BE2C (cell line): ENCODE measurements at regions not wholly inside any gene's neighbourhood (a gene's known extent, or its start where the extent isn't known, plus 50 kb on each side); places are given as distances from the start of the nearest gene placed in this dataset.
A peak's percentile ranks its signal among the peaks of the same experiment; 100 is the strongest.

ENCODE experiments used
- DNase-seq: peaks from one replicate; pipeline ENCODE4 v3.0.0-alpha.2; 2020
- H3K27me3 ChIP-seq: fragments of 250-450 bp; sonication (Bioruptor Pico); 2 replicates; pipeline ENCODE4 v1.5.1; 2020; ENCODE audit warnings: mild to moderate bottlenecking
- H3K36me3 ChIP-seq: fragments of 250-450 bp; sonication (Bioruptor Pico); 2 replicates; pipeline ENCODE4 v1.5.1; 2020; ENCODE audit warnings: mild to moderate bottlenecking
- H3K4me1 ChIP-seq: fragments of 250-450 bp; sonication (Bioruptor Pico); 2 replicates; pipeline ENCODE4 v1.5.1; 2020
- H3K4me3 ChIP-seq: 2 replicates; pipeline ENCODE4 v1.5.1; 2011; ENCODE audit warnings: low read depth, low read length
- H3K9me3 ChIP-seq: fragments of 250-450 bp; sonication (Bioruptor Pico); 2 replicates; pipeline ENCODE4 v1.5.1; 2020
- TF ChIP-seq, protein P1 (sequence below): IDR thresholded peaks from 2 replicates; pipeline ENCODE4 v1.5.1; 2012; ENCODE audit warnings: mild to moderate bottlenecking, low read depth, low read length

DNA sequence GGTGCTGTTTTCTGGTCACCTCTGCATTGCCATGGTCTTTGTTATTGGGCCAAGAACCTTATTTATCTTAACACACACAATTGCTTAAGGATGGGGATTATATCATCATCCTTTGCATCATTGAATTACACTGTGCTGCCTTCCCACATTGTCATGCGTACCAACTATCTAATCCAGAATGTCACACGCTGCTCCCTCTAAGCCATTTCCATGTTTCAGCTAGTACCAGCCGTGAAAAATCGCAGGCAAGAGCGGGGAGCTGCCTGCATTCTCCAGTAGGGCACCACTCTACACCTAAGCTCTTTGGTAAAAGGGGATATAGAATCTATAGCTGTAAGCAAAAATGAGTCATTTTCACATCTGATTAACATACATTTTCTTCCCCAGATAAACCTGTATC is 277.0 kb downstream of the PRL start:
- Histone ChIP-seq H3K27me3 (no peaks in the 10 kb centered on the region), H3K4me1 (no peaks in the 10 kb centered on the region)
- TF ChIP-seq, protein P1, sequence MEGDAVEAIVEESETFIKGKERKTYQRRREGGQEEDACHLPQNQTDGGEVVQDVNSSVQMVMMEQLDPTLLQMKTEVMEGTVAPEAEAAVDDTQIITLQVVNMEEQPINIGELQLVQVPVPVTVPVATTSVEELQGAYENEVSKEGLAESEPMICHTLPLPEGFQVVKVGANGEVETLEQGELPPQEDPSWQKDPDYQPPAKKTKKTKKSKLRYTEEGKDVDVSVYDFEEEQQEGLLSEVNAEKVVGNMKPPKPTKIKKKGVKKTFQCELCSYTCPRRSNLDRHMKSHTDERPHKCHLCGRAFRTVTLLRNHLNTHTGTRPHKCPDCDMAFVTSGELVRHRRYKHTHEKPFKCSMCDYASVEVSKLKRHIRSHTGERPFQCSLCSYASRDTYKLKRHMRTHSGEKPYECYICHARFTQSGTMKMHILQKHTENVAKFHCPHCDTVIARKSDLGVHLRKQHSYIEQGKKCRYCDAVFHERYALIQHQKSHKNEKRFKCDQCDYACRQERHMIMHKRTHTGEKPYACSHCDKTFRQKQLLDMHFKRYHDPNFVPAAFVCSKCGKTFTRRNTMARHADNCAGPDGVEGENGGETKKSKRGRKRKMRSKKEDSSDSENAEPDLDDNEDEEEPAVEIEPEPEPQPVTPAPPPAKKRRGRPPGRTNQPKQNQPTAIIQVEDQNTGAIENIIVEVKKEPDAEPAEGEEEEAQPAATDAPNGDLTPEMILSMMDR: no peak

GRCh38 chr6:22020299-22021003 is 276.4 kb downstream of the PRL start:
- TF ChIP-seq, protein P1: no peak
- H3K36me3 ChIP-seq: no peaks in the 10 kb centered on the region
- H3K9me3 ChIP-seq: no peaks in the 10 kb centered on the region
- DNase-seq: no peak
- H3K4me3 ChIP-seq: no peak overlapping the region
- H3K27me3 ChIP-seq: no peaks in the 10 kb centered on the region
- peaks cover 5% of the 10 kb centered on the region for H3K4me1 ChIP-seq

More for the DNA sequence above, 277.0 kb downstream of the PRL start:
- Histone ChIP-seq H3K4me3 (no peak overlapping the region), H3K9me3 (no peaks in the 10 kb centered on the region), H3K36me3 (no peaks in the 10 kb centered on the region)
- no peak for DNase-seq

DNA sequence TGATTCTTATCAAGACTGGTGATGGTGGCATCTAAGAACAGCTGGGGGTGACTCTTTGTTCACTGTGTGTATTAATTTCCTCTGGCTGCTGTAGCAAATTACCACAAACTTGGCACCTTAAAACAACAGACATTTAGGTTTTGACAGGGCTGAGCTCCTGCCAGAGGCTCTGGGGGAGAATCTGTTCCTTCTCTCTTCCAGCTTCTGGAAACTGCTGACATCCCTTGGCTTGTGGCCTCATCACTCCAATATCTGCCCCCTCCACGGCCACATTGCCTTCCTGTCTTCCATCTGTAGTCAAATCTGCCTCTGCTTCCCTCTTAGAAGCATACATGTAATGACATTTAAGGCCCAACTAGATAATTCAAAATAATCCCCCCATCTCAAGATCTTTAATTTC is 274.9 kb downstream of the PRL start:
- DNase-seq: no peak
- TF ChIP-seq, protein P1: no peak
- Histone ChIP-seq H3K9me3 (no peaks in the 10 kb centered on the region), H3K27me3 (no peaks in the 10 kb centered on the region), H3K36me3 (no peaks in the 10 kb centered on the region), H3K4me3 (no peak overlapping the region), H3K4me1 (peaks cover 9% of the 10 kb centered on the region)

DNA sequence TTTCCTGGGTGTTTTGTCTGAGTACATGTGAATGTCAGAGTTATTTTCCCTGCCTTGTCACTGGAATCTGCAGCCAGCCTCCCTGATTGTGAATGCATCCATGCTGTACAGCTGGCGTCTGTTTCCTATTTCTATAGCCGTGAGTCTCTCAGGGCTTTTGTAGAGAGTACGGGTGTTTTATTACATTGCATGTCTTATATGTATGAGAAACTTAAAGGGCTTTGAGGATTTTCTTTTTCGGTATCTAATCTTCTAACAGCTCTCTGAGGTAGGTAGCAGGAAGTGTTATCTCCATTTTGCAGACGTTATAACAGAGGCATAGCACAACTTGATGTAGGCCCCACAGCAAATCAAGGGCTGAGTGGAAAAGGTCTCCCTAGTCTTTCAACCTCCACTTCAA is 272.9 kb downstream of the PRL start:
- TF ChIP-seq, protein P1: no peak
- H3K9me3 ChIP-seq: no peaks in the 10 kb centered on the region
- H3K27me3 ChIP-seq: no peaks in the 10 kb centered on the region
- H3K36me3 ChIP-seq: no peaks in the 10 kb centered on the region
- H3K4me3 ChIP-seq: no peak overlapping the region
- peaks cover 9% of the 10 kb centered on the region for H3K4me1 ChIP-seq
- no peak for DNase-seq

DNA sequence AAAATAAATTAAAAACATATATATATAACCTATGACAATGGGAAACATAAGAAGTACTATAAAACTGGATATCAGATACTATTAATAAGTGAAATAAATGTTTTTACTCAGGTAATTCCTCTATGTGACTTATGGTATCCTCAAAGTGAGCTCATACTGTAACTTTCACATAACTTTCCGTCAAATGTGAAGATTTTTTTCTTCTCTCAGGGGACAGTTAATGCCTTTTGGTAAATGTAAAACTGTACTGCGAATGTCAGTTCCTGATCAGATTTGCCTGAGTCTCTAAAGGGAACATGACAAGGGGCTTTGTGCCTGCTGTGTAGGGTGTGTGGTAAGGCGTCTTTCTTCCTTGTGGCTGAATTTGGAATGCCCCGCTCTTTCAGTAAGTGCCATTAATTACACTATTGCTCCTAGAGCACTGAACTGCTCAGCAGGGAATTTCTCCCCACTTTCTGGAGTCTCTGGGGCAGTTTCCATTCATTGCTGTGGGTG is 271.8 kb downstream of the PRL start:
- Histone ChIP-seq H3K36me3 (no peaks in the 10 kb centered on the region), H3K4me1 (peaks cover 9% of the 10 kb centered on the region), H3K27me3 (no peaks in the 10 kb centered on the region), H3K9me3 (no peaks in the 10 kb centered on the region), H3K4me3 (no peak overlapping the region)
- DNase-seq: no peak
- TF ChIP-seq, protein P1: no peak

DNA sequence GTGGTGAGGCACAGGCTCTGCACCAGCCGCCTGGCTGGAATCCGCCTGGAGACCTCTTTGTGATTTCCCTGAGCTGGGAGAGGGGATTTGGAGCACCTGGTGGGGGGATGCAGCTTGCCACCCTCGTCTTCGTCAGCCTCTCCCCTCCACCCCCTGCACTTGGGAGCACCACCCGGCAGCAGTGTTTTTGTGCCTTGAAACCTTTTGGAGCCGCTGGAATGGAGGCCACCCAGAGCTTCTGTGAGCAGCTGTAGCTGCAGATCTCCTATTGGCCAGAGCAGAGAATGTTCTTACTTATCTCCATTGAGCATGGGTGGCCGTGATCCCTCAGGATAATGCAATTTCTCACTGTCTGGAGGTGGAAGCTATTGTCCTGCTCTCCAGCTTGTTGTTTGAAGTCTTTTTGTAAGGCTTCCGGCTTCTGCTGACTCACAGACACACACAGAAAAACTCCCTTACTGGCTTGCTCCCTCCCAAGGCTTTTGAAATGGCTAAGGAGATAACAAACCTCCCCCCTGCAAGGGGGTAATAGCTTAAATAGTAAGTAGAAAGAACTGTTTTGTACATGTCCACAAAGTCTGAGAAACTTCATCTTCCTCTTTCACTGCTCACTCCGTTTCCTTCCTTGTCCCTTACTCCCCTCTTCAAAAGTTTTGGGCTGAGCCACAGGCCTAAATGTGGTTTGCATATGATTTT is 271.2 kb downstream of the PRL start:
- Histone ChIP-seq H3K36me3 (no peaks in the 10 kb centered on the region), H3K9me3 (no peaks in the 10 kb centered on the region), H3K4me3 (no peak overlapping the region), H3K4me1 (peaks cover 9% of the 10 kb centered on the region), H3K27me3 (no peaks in the 10 kb centered on the region)
- TF ChIP-seq, protein P1: no peak
- peak; percentile 43 for DNase-seq
